HG03442 (cell line): ENCODE measurements at regions not wholly inside any gene's neighbourhood (a gene's known extent, or its start where the extent isn't known, plus 50 kb on each side); places are given as distances from the start of the nearest gene placed in this dataset.
"Not testable (repeated sequence)": the region's sequence is repeated elsewhere in the genome, so short reads cannot be mapped to it uniquely, and the experiment has no call there.

Experiments used
- ATAC-seq: cut with Tn5 transposase; IDR thresholded peaks from one replicate; pipeline ENCODE4 v1.9.1; 2021; ENCODE audit warnings: mild to moderate bottlenecking, moderate library complexity; ENCODE audit not compliant: unreplicated experiment

GRCh38 chr2:242041816-242042215 is 172.3 kb downstream of the RTP5 start:
- no peak for ATAC-seq

DNA sequence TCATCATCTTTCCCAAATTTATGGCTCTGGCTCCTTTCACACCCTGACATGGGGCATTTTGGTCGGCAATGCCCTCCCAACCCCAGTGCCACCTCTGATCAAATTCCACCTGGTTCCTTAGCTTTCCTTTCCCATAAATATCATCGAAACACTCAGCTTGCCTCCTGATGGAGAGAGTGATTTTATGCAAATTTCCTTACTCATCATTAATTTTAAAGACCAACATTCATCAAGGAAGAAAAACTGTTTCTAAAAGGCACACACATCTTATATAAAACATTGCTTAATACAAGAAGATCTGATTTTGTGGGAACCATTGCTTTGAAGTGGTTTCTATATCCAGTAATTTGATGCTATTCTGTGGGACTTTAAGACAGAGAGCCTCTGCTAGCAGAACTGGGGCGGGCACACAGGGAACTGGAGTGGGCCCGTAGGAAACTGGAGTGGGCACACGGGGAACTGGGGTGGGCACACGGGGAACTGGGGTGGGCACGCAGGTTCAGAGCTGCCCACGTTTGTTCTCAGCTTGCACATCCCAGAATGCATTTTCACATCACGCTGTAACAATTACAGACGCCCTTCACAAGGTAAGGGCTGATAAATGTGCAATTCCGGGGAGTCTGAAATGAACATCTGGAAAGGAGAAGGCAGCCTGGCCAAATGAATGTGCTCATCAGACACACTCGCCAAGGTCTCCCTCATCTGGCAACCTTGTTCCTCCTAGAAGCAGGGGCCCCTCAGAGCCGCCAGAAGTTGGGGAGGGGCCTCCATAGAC is 174.2 kb downstream of the RTP5 start:
- ATAC-seq, result no peak

GRCh38 chr2:242044313-242044590 is 174.7 kb downstream of the RTP5 start:
- no peak for ATAC-seq

DNA sequence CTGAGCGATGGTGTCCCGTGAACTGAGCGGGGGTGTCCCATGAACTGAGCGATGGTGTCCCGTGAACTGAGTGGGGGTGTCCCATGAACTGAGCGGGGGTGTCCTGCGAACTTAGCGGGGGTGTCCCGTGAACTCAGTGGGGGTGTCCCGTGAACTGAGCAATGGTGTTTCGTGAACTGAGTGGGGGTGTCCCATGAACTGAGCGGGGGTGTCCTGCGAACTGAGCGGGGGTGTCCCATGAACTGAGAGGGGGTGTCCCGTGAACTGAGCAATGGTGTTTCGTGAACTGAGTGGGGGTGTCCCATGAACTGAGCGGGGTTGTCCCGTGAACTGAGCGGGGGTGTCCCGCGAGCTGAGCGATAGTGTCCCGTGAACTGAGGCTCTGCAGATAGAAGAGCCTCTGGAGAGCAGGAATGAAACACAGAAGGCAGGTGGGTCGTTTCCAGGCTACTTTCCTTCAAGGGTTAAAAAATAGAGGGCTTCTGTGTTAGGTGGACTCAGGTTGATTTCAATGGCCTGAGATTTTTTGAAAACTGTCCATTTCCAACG is 176.1 kb downstream of the RTP5 start:
- not testable (repeated sequence) for ATAC-seq

- no peak for ATAC-seq
Measured at GRCh38 chr2:242046206-242046826, 176.8 kb downstream of the RTP5 start.

DNA sequence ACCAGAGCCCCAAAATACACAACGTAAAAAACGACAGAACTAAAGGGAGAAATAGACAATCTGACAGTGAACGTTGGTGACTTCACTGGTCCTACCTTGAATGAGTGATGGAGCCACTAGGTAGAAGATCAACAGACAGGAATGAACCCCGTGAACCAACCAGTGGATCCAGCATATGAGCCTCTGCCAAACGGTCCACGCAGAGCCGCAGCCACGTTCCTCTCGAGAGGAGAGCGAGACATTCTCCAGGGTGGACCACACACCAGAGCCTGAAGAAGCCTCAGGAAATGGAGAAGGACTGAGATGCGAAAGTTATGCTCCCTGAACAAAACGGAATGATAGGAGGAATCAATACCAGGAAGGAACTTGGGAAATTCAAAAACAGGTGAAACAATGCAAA is 178.4 kb downstream of the RTP5 start:
- ATAC-seq, result no peak

DNA sequence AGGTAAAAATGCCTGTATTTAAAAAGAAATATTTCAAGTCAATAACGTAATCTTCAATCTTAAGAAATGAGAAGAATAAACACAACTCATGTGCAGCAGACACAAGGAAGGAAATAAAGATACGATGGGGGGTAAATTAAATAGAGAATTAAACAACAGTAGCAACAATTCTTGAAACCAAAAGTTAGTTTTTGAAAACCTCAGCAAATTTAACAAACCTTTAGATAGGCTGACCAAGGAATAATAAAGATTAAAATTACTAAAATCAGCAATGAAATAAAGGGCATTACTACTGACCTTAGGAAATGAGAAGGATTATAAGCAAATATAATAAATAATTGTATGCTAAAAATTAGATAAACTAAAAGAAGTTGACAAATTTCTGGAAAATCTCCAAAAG is 178.9 kb downstream of the RTP5 start:
- ATAC-seq, result no peak

- not testable (repeated sequence) for ATAC-seq
Measured at GRCh38 chr2:242049492-242049891, 180.0 kb downstream of the RTP5 start.

DNA sequence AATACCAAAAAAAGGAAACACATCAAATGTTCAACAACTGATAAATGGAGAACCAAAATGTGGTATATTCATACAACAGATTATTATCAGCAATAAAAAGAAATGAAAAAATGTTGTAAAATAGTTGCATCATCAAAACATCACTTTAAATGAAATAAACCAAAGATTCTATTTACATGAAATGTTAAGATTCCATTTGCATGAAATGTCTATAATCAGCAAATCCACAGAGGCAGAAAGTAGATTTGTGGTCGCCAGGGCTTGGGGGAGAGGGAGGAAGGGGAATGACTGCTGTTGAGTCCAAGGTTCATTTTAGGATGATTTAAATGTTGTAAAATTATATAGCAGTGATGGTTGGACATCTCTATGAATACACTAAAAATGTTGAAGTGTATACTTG is 181.9 kb downstream of the RTP5 start:
- no peak for ATAC-seq

DNA sequence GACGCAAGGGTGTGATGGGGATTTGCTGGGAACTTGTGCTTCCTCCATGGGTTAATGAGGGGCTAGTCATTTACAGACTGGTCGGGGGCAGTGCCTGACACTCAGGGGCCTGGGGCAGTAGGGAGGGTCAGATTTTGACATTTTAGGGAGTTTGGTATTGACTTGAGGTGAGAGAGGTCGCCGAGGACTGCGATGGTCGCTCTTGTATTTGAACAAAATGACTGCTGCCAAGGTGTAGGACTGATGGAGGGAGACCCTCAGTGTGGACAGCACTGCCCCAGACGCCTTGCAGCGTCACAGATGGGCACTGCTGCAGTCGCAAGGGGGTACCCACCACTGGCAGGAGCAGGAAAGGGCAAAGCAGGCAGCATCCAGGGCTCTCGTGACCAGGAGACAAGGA is 182.9 kb downstream of the RTP5 start:
- ATAC-seq, result no peak

- ATAC-seq, result no peak
Measured at GRCh38 chr2:242053921-242054320, 184.4 kb downstream of the RTP5 start.

DNA sequence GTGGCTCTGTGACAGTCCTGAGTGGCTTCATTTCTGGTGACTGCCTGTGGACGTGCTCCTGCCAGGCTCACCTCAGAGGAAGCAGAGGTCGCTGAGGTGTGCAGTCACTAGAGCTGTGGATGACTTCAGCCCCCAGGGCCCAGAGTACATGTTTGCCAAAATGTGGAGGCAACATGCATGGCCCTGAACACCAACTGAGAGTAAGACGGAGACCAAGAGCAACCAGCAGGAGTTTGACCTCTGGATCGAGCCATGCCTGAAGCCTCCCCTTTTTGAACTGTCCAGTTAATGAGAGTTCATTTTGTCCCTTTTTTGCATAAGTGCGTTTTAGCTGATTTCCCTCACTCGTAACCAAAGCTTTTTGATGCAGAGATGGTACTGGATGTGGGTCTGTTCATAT is 184.9 kb downstream of the RTP5 start:
- no peak for ATAC-seq

- ATAC-seq, result no peak
Measured at GRCh38 chr2:242054881-242055801, 185.6 kb downstream of the RTP5 start.

GRCh38 chr2:242056026-242056425 is 186.5 kb downstream of the RTP5 start:
- ATAC-seq, result no peak

DNA sequence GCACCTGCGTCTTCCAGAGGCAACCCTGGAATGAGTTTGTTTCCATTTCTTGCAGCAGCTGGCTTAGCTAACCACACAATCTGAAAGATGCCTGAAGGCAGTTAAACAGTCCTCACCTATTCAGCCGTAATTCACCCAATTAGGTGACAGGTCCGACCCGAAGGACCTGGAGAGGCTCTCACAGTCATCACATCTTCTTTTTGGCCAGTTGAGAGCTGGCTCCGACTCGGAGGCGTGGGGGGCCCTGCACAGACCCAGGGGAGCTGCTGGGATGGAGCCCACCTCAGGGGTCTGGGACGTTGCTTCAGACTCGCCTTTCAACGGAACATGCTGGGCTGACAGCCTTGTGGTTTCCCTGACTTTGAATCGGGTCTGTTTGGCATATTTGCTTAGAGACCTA is 187.3 kb downstream of the RTP5 start:
- no peak for ATAC-seq

DNA sequence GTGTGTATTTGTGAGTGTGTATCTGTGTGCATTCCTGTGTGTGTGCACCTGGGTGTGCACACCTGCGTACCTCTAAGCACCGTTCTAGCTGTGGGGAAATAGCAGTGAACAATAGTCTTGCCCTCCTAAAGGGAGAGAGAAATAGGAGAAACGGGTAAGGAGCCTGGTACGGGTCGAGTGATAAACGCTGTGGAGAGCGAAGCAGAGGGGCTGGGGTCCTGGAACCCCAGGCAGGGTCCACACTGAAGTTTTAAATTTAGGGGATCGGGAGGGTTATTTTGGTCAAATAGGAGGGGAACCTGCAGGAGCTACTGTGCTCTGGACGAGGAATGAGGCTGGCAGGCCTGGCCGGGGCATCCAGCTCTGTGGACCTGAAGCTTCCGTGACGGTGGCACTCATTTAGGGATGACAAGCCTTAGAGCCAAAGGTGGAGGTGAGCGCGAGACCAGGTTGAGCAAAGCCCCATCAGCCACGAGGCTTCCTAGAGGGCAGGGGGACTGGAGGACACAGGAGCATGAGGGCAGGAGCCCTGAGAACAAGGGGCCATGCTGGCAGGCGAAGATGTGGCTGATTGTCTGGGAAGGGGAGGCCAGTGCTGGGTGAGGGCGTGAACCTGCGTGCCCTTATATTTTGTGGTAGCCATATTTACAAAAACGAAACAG is 188.0 kb downstream of the RTP5 start:
- no peak for ATAC-seq

- no peak for ATAC-seq
Measured at GRCh38 chr2:242058116-242058680, 188.7 kb downstream of the RTP5 start.

DNA sequence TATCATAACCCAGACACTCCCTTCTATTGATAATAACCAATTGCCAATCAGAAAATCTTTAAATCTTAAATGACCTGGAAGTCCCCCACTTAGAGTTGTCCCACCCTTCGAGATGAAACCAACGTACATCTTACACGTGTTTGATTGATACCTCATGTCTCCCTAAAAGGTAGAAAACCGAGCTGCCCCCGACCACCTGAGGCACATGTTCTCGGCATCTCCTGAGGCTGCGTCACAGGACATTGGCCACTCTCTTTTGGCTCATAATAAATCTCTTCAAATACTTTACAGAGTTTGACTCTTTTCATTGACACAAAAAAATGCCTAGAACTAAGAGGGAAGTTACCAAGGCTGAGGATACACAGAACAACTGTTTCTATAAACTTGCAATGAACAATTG is 190.0 kb downstream of the RTP5 start:
- no peak for ATAC-seq

DNA sequence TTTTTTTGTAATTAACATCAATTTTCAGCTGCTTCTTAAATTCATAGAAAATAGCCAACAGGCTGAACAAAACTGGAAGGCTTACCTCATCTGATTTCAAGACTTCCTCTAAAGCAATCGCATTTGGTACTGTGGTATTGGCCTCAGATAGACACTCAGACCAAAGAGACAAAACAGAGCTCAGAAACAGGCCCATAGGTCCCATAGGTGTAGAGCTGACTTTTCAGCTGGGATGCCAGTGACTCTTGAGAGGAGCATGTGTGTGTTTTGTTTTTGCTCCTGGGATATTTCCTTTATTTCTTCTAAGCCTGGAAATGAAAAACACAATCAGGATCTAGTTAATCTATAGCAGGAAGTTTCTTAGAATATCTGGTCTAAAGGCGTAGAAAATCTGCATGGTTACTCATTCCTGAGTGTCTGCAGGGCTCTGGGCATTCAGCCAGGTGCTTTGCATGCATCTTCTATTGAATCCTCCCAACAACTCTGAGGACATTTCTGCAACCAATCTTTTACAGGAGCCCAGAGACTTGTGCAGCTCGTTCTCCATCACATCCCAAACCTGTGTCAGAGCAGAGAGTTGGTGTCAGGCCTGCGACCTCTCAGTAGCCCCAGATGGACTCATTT is 190.8 kb downstream of the RTP5 start:
- no peak for ATAC-seq

DNA sequence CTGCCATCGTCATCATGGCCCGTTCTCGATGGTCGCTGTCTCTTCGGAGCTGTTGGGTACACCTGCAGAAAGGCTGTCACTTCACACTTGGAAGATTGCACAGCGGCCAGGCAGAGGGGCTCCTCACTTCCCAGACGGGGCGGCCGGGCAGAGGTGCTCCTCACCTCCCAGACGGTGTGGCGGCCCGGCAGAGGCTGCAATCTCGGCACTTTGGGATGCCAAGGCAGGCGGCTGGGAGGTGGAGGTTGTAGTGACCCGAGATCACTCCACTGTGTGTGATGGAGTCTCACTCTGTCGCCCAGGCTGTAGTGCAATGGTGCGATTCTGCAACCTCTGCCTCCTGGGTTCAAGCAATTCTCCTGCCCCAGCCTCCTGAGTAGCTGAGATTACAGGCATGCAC is 192.4 kb downstream of the RTP5 start:
- ATAC-seq, result not testable (repeated sequence)
